Thyroid gland (tissue), 4 donors: ENCODE measurements at regions not wholly inside any gene's neighbourhood (a gene's known extent, or its start where the extent isn't known, plus 50 kb on each side); places are given as distances from the start of the nearest gene placed in this dataset.
"Not testable (repeated sequence)": the region's sequence is repeated elsewhere in the genome, so short reads cannot be mapped to it uniquely, and the experiment has no call there.

Experiments
- DNase-seq, 2 donors: peaks; one replicate each; pipeline ENCODE4 v3.0.0-alpha.2; 2019
- H3K27ac ChIP-seq, 3 donors: fragments of 200-600 bp; sonication (generic); 1 replicate in 2 of 3; 2 replicates in 1 of 3; pipeline ENCODE4 v1.5.1; 2016 to 2019; ENCODE audit warnings: mild to moderate bottlenecking in 1 of 3, moderate library complexity in 1 of 3
- H3K27me3 ChIP-seq: fragments of 200-600 bp; sonication (generic); one replicate; pipeline ENCODE4 v1.5.1; 2019
- H3K36me3 ChIP-seq, 2 donors: fragments of 200-600 bp; sonication (generic); one replicate each; pipeline ENCODE4 v1.5.1; 2016 to 2019
- H3K4me1 ChIP-seq, 2 donors: fragments of 200-600 bp; sonication (generic); one replicate each; pipeline ENCODE4 v1.5.1; 2017 to 2019
- H3K4me3 ChIP-seq, 3 donors: fragments of 200-600 bp; sonication (generic); replicated peaks in 1 of 3; 1 replicate in 2 of 3; 2 replicates in 1 of 3; pipeline ENCODE4 v1.5.1; 2016; ENCODE audit warnings: mild to moderate bottlenecking in 1 of 3
- H3K9me3 ChIP-seq: fragments of 200-600 bp; sonication (generic); one replicate; pipeline ENCODE4 v1.5.1; 2017
- CTCF ChIP-seq, 6 experiments: fragments of 200-600 bp in 3 of 6; fragments of 450-650 bp in 3 of 6; sonication (generic) in 3 of 6; IDR thresholded peaks; one replicate each; pipeline ENCODE4 v1.5.1; 2016 to 2019; ENCODE audit warnings: antibody characterized with exemption in 6 of 6, mild to moderate bottlenecking in 2 of 6, inconsistent platforms in 1 of 6, moderate library complexity in 1 of 6
- POLR2A ChIP-seq, 2 donors: fragments of 450-650 bp; IDR thresholded peaks; one replicate each; pipeline ENCODE4 v1.6.1; 2017; ENCODE audit warnings: antibody characterized with exemption in 2 of 2, mild to moderate bottlenecking in 2 of 2, moderate library complexity in 1 of 2
- WGBS, 2 donors: methylation state at CpG; one replicate each; pipeline ENCODE4 v1.1.5; 2017; 5-methylcytosine and 5-hydroxymethylcytosine counted together
- intact Hi-C: fragments of 100-400 bp; cut with DNase I; formaldehyde crosslinking; loops from one replicate; pipeline ENCODE4 v1.15.1; 2023

GRCh38 chr3:59367150-59367549 lies 317.3 kb upstream of the CFAP20DC start:
- H3K4me3 ChIP-seq, result no peak overlapping the region
- no peak for DNase-seq
- H3K27ac ChIP-seq, result no peak overlapping the region
- H3K27me3 ChIP-seq, result no peaks in the 10 kb centered on the region
- H3K4me1 ChIP-seq, result peaks cover 0 to 3% of the 10 kb centered on the region in 2 donors
- TF ChIP-seq CTCF (IDR thresholded peaks at IDR 0.05) (no peak), POLR2A (IDR thresholded peaks at IDR 0.05) (no peak)
- no peaks in the 10 kb centered on the region for H3K36me3 ChIP-seq
- intact Hi-C loops, result no loop called here
- H3K9me3 ChIP-seq, result no peaks in the 10 kb centered on the region
- 46 to 69% methylated on average over 3 of the region's 3 CpGs for WGBS, 2 donors

DNA sequence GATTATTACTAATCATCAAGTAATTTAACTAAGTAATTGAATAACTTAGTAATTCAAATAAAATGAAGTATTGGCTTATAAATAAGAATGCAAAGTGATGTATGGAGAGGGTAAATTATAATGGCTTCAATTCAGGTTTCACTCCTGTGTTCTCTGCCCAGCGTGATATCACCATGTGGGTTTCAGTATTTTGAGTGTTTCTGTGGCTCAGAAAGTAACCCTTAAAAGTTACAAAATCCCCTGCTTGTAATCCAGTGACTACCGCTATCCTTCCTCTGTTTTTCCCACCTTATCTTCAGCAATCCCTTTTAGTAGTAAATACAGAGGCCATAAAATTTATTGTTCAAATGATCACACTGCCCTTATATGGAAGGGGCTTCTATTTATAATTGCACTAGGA lies 316.4 kb upstream of the CFAP20DC start:
- no peak for DNase-seq
- Histone ChIP-seq H3K27ac (no peak overlapping the region), H3K9me3 (no peaks in the 10 kb centered on the region), H3K36me3 (no peaks in the 10 kb centered on the region), H3K4me3 (no peak overlapping the region), H3K4me1 (no peaks in the 10 kb centered on the region), H3K27me3 (no peaks in the 10 kb centered on the region)
- WGBS, 2 donors, result 90 to 92% methylated on average over 2 of the region's 2 CpGs
- TF ChIP-seq CTCF (IDR thresholded peaks at IDR 0.05) (no peak), POLR2A (IDR thresholded peaks at IDR 0.05) (no peak)
- intact Hi-C loops, result no loop called here

DNA sequence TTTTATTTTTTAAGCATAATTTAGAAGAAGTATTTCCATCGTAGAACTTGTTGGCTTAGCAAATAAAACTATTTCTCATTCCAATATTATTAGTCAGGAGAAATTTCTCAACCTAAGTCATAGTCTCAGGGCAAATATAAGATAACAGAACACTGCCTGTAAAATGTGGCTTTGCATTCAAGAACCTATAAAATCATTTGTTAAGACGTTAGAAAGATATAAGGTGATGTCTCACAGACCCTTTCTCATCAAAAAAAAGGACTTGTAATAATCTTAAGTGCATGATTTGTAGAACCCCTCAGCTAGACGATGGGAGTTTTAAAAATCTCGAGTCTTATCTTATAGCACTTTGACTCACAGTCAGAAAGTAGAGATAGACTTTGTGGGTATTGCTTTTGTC lies 314.7 kb upstream of the CFAP20DC start:
- Histone ChIP-seq H3K27ac (no peak overlapping the region), H3K9me3 (no peaks in the 10 kb centered on the region), H3K4me3 (no peak overlapping the region), H3K36me3 (no peaks in the 10 kb centered on the region), H3K4me1 (no peaks in the 10 kb centered on the region), H3K27me3 (no peaks in the 10 kb centered on the region)
- TF ChIP-seq CTCF (IDR thresholded peaks at IDR 0.05), result no peak
- TF ChIP-seq POLR2A (IDR thresholded peaks at IDR 0.05), result no peak
- 87% methylated on average over 4 of the region's 4 CpGs for WGBS, 2 donors
- intact Hi-C loops, result no loop called here
- no peak for DNase-seq

- intact Hi-C loops, H3K9me3 ChIP-seq, H3K4me1 ChIP-seq, H3K27me3 ChIP-seq, H3K36me3 ChIP-seq, H3K4me3 ChIP-seq, DNase-seq, H3K27ac ChIP-seq: not testable (repeated sequence)
- 95 to 99% methylated on average over 8 of the region's 8 CpGs for whole genome bisulfite sequencing, 2 donors
These were observed 310.5 kb upstream of the CFAP20DC start for GRCh38 chr3:59360312-59360711.

- DNase-seq, result no peak
- WGBS, 2 donors, result 73 to 80% methylated on average over 4 of the region's 4 CpGs
These were observed 291.6 kb upstream of the CFAP20DC start for GRCh38 chr3:59341459-59341858.

More at GRCh38 chr3:59341459-59341858, 291.6 kb upstream of the CFAP20DC start:
- TF ChIP-seq CTCF (IDR thresholded peaks at IDR 0.05) (no peak), POLR2A (IDR thresholded peaks at IDR 0.05) (no peak)
- Histone ChIP-seq H3K27me3 (no peaks in the 10 kb centered on the region), H3K27ac (no peak overlapping the region), H3K36me3 (no peaks in the 10 kb centered on the region), H3K4me1 (no peaks in the 10 kb centered on the region), H3K9me3 (no peaks in the 10 kb centered on the region), H3K4me3 (no peak overlapping the region)
- intact Hi-C loops, result no loop called here
